ENCODE measurements at regions not wholly inside any gene's neighbourhood (a gene's known extent, or its start where the extent isn't known, plus 50 kb on each side); places are given as distances from the start of the nearest gene placed in this dataset.
"Not testable (repeated sequence)": the region's sequence is repeated elsewhere in the genome, so short reads cannot be mapped to it uniquely, and the experiment has no call there.

DNA sequence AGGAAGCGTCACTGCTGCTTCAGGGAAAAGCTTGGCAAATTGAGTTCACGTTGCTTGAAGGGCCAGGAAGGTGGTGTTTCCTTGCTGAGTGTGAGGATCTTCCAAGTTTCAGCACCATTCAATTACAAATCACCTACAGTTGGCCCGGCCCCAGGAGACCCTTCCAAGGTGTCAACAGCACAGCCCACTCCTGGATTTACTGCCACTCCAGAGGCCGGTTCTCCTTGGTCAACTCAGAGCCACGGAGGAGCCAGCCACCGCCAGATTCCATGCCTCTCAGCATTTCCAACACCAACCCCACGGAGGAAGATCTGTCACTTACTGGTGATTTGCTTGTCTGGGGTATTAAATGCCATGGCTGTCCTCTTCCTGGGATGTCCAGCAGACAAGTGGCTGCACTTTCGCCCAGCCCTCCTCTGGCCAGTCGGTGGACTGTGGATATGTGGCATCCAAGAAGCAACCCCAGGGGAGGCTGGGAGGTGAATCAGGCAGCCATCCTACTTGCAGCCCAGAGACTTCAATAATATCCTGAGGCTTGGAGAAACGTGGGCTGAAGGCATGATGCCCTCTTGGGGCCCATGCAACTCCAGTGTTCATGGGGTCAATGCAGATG is 74.1 kb upstream of the SHANK2 start:
- Histone ChIP-seq H3K27me3 (ENCODE audit: control insufficient read depth in 2 of 2, insufficient read depth in 2 of 2, low read length in 2 of 2) (peaks cover 0 to 2% of the 10 kb centered on the region in 2 donors), H3K4me3 (ENCODE audit: low read length in 2 of 2) (no peak overlapping the region), H3K4me1 (ENCODE audit: control insufficient read depth in 2 of 2, insufficient read depth in 2 of 2, low read length in 2 of 2) (no peaks in the 10 kb centered on the region), H3K27ac (ENCODE audit: low read depth in 2 of 2, low read length in 2 of 2) (no peak overlapping the region), H3K36me3 (ENCODE audit: control insufficient read depth in 2 of 2, insufficient read depth in 2 of 2, low read length in 2 of 2) (no peaks in the 10 kb centered on the region), H3K9ac (ENCODE audit: low read depth in 1 of 2, low read length in 2 of 2) (no peak overlapping the region), H3K9me3 (ENCODE audit: control insufficient read depth in 2 of 2, low read length in 2 of 2) (no peaks in the 10 kb centered on the region)

DNA sequence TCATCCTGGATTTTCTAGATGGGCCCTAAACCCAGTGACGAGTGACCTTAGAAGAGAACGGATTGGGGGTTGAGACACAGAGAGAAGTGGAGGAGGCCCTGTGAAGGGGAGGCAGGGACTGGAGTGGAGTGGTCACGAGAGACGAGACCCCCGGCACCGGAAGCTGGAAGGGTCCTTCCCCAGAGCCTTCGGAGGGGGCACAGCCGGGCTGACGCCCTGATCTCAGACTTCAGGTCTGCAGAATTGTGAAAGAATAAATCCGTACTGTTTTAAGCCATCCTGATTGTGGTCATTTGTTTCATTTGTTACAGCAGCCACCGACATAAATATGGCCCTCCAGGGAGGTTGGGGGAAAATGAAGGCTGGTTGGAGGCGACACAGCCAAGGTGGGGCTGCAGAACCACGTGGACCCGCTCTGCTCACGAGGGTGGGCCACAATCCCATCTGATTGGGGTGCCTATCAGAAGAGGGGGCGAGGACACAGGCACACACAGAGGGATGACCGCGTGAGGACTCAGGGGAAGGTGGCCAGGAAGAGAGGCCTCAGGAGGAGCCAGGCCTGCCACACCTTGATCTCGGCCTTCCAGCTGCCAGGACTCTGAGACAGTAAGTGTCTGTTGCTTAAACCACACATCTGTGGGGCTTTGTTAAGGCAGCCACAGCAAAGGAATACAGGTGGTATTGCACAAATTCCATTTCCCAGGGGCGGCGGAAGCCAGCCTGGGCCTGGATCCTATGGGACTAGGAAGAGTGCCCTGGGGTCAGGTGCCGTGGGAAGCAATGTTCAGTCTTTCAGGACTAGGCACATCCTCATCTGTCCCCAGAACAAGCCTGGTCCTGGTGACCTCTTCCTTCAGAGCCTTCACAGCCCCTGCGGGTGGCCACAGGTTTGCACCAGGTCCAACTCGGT is 73.3 kb upstream of the SHANK2 start:
- no peaks in the 10 kb centered on the region for H3K9me3 ChIP-seq (ENCODE audit: control insufficient read depth in 2 of 2, low read length in 2 of 2)
- no peak overlapping the region for H3K9ac ChIP-seq (ENCODE audit: low read depth in 1 of 2, low read length in 2 of 2)
- H3K27me3 ChIP-seq (ENCODE audit: control insufficient read depth in 2 of 2, insufficient read depth in 2 of 2, low read length in 2 of 2): peaks cover 0 to 2% of the 10 kb centered on the region in 2 donors
- H3K36me3 ChIP-seq (ENCODE audit: control insufficient read depth in 2 of 2, insufficient read depth in 2 of 2, low read length in 2 of 2): no peaks in the 10 kb centered on the region
- H3K4me1 ChIP-seq (ENCODE audit: control insufficient read depth in 2 of 2, insufficient read depth in 2 of 2, low read length in 2 of 2): no peaks in the 10 kb centered on the region
- H3K4me3 ChIP-seq (ENCODE audit: low read length in 2 of 2): no peak overlapping the region
- no peak overlapping the region for H3K27ac ChIP-seq (ENCODE audit: low read depth in 2 of 2, low read length in 2 of 2)

DNA sequence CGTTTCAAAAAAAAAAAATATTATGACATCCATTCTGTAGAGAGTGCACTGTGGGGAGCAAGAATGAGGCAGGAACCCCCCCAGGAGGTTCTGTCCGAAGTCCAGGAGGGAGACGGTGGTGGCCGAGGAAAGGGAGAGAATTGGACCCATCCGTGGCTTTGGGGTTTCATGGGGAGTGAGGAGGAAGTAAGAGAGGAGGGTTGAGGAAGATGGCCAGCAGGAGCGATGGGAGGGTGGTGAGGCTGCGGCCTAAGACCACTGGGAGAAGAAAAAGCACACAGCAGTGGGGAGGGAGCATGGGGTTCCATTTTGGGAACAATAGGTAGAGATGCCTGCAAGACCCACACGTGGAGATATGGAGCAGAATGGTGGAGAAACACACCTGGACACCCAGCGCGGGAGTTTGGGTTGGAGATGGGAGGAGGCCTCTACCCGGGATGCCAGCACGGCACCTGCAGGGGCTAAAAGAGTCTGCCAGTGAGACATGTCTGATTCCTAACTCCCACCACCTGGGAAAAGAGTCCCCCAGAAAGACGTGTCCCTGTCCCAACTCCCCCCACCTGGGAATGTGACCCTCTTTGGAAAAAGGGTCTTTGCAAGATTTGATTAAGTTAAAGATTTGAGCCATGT is 72.5 kb upstream of the SHANK2 start:
- H3K4me1 ChIP-seq (ENCODE audit: control insufficient read depth in 2 of 2, insufficient read depth in 2 of 2, low read length in 2 of 2): no peaks in the 10 kb centered on the region
- H3K27ac ChIP-seq (ENCODE audit: low read depth in 2 of 2, low read length in 2 of 2): no peak overlapping the region
- no peak overlapping the region for H3K9ac ChIP-seq (ENCODE audit: low read depth in 1 of 2, low read length in 2 of 2)
- H3K4me3 ChIP-seq (ENCODE audit: low read length in 2 of 2): no peak overlapping the region
- no peaks in the 10 kb centered on the region for H3K9me3 ChIP-seq (ENCODE audit: control insufficient read depth in 2 of 2, low read length in 2 of 2)
- no peaks in the 10 kb centered on the region for H3K36me3 ChIP-seq (ENCODE audit: control insufficient read depth in 2 of 2, insufficient read depth in 2 of 2, low read length in 2 of 2)
- H3K27me3 ChIP-seq (ENCODE audit: control insufficient read depth in 2 of 2, insufficient read depth in 2 of 2, low read length in 2 of 2): peaks cover 0 to 2% of the 10 kb centered on the region in 2 donors

DNA sequence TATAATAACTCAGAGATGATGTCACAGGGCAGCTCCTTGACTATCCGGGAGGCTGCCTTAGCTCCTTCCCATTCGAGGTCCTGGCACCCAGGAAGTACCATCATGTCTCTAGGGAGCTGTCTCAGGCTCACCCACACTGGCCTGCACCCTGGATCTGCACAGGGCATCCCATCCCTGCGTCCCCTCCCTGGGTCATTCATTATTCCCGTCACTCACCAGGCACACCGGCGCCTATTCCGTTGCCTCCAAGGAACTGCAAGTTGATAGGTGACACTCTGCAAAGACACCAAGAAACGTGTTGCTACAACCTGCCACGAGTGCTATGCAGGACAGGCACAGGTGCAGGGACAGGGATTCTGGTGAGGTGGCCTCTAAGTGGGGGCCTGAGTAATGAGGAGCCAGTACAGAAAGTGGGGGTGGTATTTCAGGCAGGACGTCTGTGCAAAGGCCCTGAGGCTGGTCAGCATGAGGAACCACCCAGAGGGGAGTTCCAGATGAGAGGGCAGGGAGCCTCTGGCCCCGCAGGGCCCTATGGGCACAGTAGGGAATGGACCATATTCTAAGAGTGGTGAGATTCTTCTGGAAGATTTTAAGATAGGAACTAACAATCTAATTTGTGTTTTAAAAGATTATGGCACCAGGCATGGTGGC is 71.6 kb upstream of the SHANK2 start:
- no peak overlapping the region for H3K9ac ChIP-seq (ENCODE audit: low read depth in 1 of 2, low read length in 2 of 2)
- no peaks in the 10 kb centered on the region for H3K9me3 ChIP-seq (ENCODE audit: control insufficient read depth in 2 of 2, low read length in 2 of 2)
- H3K4me1 ChIP-seq (ENCODE audit: control insufficient read depth in 2 of 2, insufficient read depth in 2 of 2, low read length in 2 of 2): no peaks in the 10 kb centered on the region
- no peak overlapping the region for H3K27ac ChIP-seq (ENCODE audit: low read depth in 2 of 2, low read length in 2 of 2)
- H3K4me3 ChIP-seq (ENCODE audit: low read length in 2 of 2): no peak overlapping the region
- no peaks in the 10 kb centered on the region for H3K36me3 ChIP-seq (ENCODE audit: control insufficient read depth in 2 of 2, insufficient read depth in 2 of 2, low read length in 2 of 2)
- peaks cover 0 to 2% of the 10 kb centered on the region in 2 donors for H3K27me3 ChIP-seq (ENCODE audit: control insufficient read depth in 2 of 2, insufficient read depth in 2 of 2, low read length in 2 of 2)

DNA sequence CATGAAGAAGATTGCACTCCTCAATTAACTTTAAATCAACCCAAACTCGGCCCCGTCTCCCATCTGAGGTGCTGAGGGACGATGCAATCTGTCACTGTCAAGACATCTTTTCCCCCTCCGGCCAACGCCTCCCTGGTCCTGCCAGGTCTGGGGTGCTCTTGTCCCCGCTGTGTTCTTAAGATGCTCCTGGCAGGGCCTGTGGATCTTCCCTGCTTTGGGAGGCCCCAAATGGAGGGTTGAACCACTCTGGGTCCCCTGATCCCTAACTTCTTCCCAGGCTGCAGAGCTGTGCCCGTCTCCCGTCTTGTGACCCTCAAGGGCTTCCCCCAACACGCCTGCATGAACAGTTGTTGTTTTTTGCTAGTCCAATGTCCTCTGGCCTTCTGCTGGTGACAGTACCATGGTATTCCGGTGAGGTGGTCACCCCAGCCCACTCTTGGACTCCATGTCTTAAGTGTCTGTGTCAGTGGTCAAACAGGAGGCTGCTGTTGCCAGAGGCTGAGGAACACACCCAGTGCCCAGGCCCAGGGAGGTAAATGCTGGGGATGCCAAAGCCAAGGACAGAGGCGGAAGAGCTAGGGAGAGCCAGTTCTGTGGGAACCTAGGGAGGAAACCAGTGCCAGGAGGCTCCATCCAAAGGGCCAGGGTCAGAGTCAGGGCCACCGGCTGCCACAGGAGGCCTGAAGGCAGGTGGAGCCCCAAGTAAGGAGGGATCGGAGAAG is 70.6 kb upstream of the SHANK2 start:
- Histone ChIP-seq H3K4me1 (ENCODE audit: control insufficient read depth in 2 of 2, insufficient read depth in 2 of 2, low read length in 2 of 2) (no peaks in the 10 kb centered on the region), H3K36me3 (ENCODE audit: control insufficient read depth in 2 of 2, insufficient read depth in 2 of 2, low read length in 2 of 2) (no peaks in the 10 kb centered on the region), H3K9ac (ENCODE audit: low read depth in 1 of 2, low read length in 2 of 2) (no peak overlapping the region), H3K27ac (ENCODE audit: low read depth in 2 of 2, low read length in 2 of 2) (no peak overlapping the region), H3K4me3 (ENCODE audit: low read length in 2 of 2) (no peak overlapping the region), H3K27me3 (ENCODE audit: control insufficient read depth in 2 of 2, insufficient read depth in 2 of 2, low read length in 2 of 2) (peaks cover 0 to 2% of the 10 kb centered on the region in 2 donors), H3K9me3 (ENCODE audit: control insufficient read depth in 2 of 2, low read length in 2 of 2) (no peaks in the 10 kb centered on the region)

DNA sequence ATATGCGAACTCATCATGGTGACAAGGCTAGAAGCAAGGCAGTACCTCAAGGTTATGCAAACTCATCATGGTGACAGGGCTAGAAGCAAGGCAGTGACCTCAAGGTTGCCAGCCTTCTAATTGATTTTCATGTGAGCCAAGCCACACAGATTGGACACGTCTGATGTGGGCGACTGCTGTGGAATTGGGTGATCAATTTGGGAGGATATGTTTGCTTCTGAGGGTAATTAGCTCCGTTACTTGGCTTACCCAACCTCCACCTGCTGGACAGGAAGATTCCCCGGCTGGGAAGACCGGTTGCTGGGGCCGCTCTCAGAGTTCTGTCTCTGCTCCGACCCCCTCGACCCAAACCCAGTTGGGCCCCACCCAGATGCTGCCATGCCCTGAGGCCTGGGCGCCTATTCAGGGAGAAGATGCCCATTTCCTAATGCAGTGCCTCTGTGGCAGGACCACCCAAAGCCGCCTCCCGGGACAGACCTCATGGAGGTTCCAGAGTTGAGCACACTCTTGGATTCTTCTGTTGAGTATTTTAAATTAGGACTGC is 69.9 kb upstream of the SHANK2 start:
- Histone ChIP-seq H3K27ac (ENCODE audit: low read depth in 2 of 2, low read length in 2 of 2) (no peak overlapping the region), H3K9ac (ENCODE audit: low read depth in 1 of 2, low read length in 2 of 2) (no peak overlapping the region), H3K27me3 (ENCODE audit: control insufficient read depth in 2 of 2, insufficient read depth in 2 of 2, low read length in 2 of 2) (peaks cover 0 to 2% of the 10 kb centered on the region in 2 donors), H3K9me3 (ENCODE audit: control insufficient read depth in 2 of 2, low read length in 2 of 2) (no peaks in the 10 kb centered on the region), H3K4me1 (ENCODE audit: control insufficient read depth in 2 of 2, insufficient read depth in 2 of 2, low read length in 2 of 2) (no peaks in the 10 kb centered on the region), H3K36me3 (ENCODE audit: control insufficient read depth in 2 of 2, insufficient read depth in 2 of 2, low read length in 2 of 2) (no peaks in the 10 kb centered on the region), H3K4me3 (ENCODE audit: low read length in 2 of 2) (no peak overlapping the region)

DNA sequence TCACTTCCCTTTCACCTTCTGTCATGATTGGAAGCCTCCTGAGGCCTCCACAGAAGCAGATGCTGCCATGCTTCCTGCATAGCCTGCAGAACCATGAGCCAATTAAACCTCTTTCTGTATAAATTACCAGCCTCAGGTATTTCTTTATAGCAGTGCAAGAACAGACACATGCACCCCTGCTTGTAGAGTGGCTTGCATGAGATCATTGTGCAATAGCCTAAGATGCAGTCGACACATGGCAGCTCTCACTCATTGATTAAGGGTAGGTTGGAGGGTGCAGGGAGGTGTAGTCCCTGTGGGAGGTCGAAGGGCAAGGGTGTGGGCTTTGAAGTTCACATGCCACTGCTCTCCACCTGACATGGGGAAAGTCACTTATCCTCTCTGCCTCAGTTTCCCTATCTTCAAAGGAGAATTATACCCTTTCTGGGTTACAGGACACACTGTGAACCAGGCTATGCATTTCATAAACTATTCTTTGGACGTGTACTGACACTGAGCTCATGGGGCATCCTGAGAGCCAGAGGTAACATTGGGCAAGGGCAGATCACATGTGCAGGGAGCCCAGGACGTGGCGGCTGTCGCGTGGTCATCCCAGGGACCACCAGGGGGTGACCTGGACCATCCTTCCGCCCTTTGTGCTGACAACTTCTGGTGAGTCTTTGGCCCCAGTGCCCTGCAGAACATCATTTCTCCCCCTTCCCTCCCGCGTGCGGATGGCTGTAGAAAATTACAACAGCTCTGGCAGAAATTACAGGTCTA is 69.2 kb upstream of the SHANK2 start:
- H3K9ac ChIP-seq (ENCODE audit: low read depth in 1 of 2, low read length in 2 of 2): no peak overlapping the region
- H3K4me3 ChIP-seq (ENCODE audit: low read length in 2 of 2): no peak overlapping the region
- no peaks in the 10 kb centered on the region for H3K9me3 ChIP-seq (ENCODE audit: control insufficient read depth in 2 of 2, low read length in 2 of 2)
- no peaks in the 10 kb centered on the region for H3K36me3 ChIP-seq (ENCODE audit: control insufficient read depth in 2 of 2, insufficient read depth in 2 of 2, low read length in 2 of 2)
- no peak overlapping the region for H3K27ac ChIP-seq (ENCODE audit: low read depth in 2 of 2, low read length in 2 of 2)
- no peaks in the 10 kb centered on the region for H3K4me1 ChIP-seq (ENCODE audit: control insufficient read depth in 2 of 2, insufficient read depth in 2 of 2, low read length in 2 of 2)
- H3K27me3 ChIP-seq (ENCODE audit: control insufficient read depth in 2 of 2, insufficient read depth in 2 of 2, low read length in 2 of 2): peaks cover 0 to 2% of the 10 kb centered on the region in 2 donors

DNA sequence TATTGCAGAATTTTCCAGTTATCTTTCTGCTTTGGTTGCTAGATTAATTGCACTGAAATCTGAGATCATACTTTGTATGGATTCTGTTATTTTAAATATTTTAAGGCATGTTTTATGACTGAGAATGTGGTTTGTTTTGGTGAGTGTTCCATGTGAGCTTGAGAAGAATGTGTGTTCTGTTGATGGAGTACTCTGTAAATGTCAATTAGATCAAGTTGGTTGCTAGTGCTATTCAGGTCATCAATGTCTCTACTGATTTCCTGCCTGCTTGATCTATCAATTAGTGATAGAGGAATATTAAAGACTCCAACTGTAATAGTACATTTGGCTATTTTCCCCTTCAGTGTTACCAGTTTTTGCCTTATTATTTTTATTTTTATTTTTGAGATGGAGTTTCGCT is 64.3 kb upstream of the SHANK2 start:
- H3K4me3 ChIP-seq (ENCODE audit: low read length in 2 of 2): no peak overlapping the region
- H3K27ac ChIP-seq (ENCODE audit: low read depth in 2 of 2, low read length in 2 of 2): no peak overlapping the region
- peaks cover 1 to 3% of the 10 kb centered on the region in 2 donors for H3K4me1 ChIP-seq (ENCODE audit: control insufficient read depth in 2 of 2, insufficient read depth in 2 of 2, low read length in 2 of 2)
- no peaks in the 10 kb centered on the region for H3K36me3 ChIP-seq (ENCODE audit: control insufficient read depth in 2 of 2, insufficient read depth in 2 of 2, low read length in 2 of 2)
- H3K27me3 ChIP-seq (ENCODE audit: control insufficient read depth in 2 of 2, insufficient read depth in 2 of 2, low read length in 2 of 2): no peaks in the 10 kb centered on the region
- no peaks in the 10 kb centered on the region for H3K9me3 ChIP-seq (ENCODE audit: control insufficient read depth in 2 of 2, low read length in 2 of 2)
- no peak overlapping the region for H3K9ac ChIP-seq (ENCODE audit: low read depth in 1 of 2, low read length in 2 of 2)

DNA sequence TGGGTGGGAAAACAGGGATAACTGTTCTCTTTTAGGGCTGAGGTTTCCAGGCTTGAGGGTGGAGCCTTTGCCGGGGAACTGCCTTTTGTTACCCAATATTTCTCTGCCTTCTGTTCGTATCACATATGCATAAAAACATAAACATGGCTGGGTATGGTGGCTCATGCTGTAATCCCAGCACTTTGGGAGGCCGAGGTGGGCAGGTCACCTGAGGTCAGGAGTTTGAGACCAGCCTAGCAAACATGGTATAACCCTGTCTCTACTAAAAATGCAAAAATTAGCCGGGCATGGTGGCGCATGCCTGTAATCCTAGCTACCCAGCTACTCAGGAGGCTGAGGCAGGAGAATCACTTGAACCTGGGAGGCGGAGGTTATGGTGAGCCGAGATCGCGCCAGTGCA is 60.2 kb upstream of the SHANK2 start:
- not testable (repeated sequence) for H3K9me3 ChIP-seq (ENCODE audit: control insufficient read depth in 2 of 2, low read length in 2 of 2); H3K4me1 ChIP-seq (ENCODE audit: control insufficient read depth in 2 of 2, insufficient read depth in 2 of 2, low read length in 2 of 2); H3K27me3 ChIP-seq (ENCODE audit: control insufficient read depth in 2 of 2, insufficient read depth in 2 of 2, low read length in 2 of 2); H3K36me3 ChIP-seq (ENCODE audit: control insufficient read depth in 2 of 2, insufficient read depth in 2 of 2, low read length in 2 of 2); H3K9ac ChIP-seq (ENCODE audit: low read depth in 1 of 2, low read length in 2 of 2); H3K4me3 ChIP-seq (ENCODE audit: low read length in 2 of 2); H3K27ac ChIP-seq (ENCODE audit: low read depth in 2 of 2, low read length in 2 of 2)
